GM18508 (cell line): ENCODE measurements at regions not wholly inside any gene's neighbourhood (a gene's known extent, or its start where the extent isn't known, plus 50 kb on each side); places are given as distances from the start of the nearest gene placed in this dataset.
"Not testable (repeated sequence)": the region's sequence is repeated elsewhere in the genome, so short reads cannot be mapped to it uniquely, and the experiment has no call there.

Experiments
- ATAC-seq: cut with Tn5 transposase; IDR thresholded peaks from one replicate; pipeline ENCODE4 v1.9.1; 2021; ENCODE audit warnings: moderate number of reproducible peaks; ENCODE audit not compliant: insufficient read depth, unreplicated experiment

GRCh38 chr6:138655828-138656227 lies 117.7 kb upstream of the CCDC28A start:
- no peak for ATAC-seq

GRCh38 chr6:138656364-138657064 lies 117.1 kb upstream of the CCDC28A start:
- no peak for ATAC-seq

GRCh38 chr6:138657065-138657425 lies 116.5 kb upstream of the CCDC28A start:
- ATAC-seq, result no peak

DNA sequence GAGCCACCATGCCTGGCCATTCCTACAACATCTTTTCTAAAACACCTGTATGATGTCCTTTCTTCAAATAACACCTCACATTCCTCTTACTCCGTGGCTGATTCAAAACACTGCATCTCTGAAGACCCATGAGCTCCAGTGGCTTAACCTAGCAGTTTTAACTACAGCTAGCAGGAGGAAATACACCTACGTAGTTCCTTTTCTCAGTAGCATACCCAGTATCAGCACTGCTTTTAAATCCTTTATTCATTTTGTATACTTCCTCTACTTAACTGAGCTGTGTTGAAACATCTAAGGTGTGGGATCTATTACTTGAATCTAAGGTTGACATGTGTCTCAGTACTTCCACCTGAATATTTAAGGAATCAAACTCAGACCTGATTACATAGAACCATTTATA lies 113.6 kb upstream of the CCDC28A start:
- no peak for ATAC-seq

DNA sequence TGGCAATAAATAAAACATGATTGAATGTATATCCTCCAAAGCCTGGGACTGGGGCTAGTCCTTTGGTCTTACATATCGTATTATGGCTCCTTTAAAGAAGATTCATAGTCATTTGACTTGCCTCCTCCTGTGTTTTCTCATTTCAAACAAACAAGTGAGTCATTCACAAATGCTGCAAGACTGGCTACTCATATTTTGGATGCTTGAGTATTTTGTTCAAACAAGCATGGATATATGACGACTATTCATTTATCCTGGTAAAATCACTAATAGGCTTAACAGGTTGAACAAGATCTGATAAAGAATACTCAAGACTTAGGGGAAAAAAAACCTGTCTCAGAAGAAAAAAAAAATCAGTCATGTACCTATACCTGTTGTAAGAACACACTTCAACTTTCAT lies 111.1 kb upstream of the CCDC28A start:
- no peak for ATAC-seq

DNA sequence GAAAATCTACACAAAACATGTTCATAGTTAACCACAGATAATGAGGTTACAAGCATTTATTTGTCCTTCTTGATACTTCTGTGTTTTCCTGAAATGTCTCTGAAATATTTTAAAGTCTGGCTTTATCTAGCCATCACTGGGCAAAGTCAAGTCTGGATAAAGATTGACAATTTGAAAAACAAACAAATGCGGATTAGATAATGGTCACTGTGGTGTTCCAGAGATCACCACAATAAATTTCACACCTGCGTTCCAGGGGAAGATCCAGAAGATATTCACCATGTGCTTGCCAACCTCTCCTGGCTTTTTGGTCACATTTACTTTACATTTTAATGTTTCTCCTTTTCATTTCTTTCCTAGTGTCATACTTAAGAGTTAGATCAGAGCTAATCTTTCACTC lies 109.7 kb upstream of the CCDC28A start:
- no peak for ATAC-seq

GRCh38 chr6:138664745-138665144 lies 108.8 kb upstream of the CCDC28A start:
- no peak for ATAC-seq

DNA sequence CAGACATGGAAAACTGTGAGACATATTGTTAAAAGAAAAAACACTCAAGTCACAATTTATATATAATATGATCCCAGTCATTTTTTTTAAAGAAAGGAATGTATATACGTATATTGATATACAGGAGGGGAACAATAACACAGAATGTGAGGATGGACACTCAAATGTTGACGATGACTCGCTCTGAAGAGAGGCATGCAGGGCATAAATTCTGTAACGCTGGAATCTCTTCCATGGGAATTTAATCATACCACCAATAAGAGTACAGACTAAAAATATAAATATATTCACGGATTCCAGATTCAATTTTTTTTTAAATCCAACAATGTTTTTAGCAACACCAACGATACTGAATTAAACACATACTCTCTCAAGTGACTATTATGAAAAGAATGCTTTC lies 106.9 kb upstream of the CCDC28A start:
- ATAC-seq, result no peak

- ATAC-seq, result no peak
Measured at GRCh38 chr6:138667408-138667807, 106.2 kb upstream of the CCDC28A start.

DNA sequence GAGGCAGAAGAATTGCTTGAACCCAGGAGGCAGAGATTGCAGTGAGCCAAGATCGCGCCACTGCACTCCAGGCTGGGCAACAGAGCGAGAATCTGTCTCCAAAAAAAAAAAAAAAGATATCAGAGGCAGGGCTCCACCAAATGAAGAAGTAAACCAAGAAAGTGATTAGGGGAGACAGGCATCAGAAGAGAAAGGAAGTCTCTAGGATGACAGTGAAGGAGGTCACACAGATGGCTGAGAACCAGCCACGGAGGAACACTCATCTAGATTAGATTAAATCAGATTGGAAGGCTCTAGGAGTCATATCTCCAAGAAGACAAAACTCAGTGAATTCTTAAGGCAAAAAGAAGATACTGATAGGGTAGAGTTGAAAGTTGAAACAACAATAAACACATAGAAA lies 102.2 kb upstream of the CCDC28A start:
- ATAC-seq, result no peak

DNA sequence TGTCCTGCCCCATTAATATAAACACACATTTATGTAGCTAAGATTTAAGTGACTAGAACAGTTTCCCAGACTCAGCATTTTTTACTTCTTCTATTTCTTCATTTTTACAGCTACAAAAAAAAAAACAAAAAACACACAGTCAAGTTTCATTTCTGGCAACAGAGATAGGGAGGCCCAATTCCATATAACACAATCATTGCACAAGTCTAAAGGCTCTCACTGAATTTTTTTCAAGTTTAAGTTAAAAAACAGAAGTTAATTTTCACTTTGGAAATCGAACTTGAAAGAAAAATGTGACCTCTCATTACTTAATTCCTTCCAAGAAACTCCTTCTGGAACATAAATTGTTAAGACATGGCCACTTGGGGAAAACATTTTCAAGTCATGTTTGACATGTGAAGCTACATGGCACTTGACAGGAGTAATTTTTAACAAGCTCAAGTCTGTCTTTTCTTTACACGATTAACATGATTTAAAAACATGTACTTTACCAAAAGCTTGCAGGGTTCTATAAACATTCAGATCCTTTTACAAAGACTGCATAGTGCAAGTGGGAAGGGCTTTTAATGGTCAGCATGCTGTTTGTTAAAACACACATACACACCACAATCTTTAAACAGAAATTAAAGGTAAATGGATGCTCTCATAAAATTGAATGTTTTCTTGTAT lies 100.1 kb upstream of the CCDC28A start:
- no peak for ATAC-seq

- not testable (repeated sequence) for ATAC-seq
Measured at GRCh38 chr6:138674444-138674843, 99.1 kb upstream of the CCDC28A start.

DNA sequence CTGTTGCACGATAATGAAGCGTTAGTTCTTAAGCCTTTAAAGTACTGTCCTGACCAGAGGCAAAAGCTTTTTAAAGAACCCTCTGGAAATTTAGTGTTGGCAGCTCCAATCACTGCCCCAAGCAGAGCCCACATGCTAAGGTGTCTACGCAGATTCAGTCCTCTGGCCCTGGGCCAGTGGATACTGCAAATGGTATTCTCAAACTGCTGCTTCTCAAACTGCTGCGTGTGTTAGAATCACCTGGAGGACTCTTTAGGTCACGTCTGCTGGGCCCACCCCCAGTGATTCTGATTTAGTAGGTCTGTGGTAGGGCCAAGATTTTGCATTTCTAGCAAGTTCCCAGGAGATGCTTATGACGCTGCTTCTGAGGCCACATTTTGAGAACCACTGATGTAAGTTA lies 96.0 kb upstream of the CCDC28A start:
- no peak for ATAC-seq

GRCh38 chr6:138678168-138678567 lies 95.4 kb upstream of the CCDC28A start:
- no peak for ATAC-seq

DNA sequence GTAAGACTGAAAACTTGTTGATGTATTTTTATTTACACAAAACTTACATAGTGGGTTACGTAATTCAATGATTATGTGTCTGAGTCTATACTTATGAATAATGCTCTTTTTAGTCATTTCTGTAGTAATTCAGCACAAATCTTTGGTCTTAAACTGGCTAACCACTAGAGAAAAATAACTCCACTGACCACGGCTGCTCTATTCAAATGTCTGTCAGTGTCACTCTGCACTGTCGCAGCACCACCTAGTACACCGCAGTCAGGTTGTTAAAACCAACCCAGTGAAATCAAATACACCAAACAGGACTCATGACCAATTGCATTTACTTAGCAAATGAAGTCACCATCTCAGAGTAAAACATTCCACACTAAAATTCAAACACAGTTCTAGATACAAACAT lies 93.5 kb upstream of the CCDC28A start:
- no peak for ATAC-seq

GRCh38 chr6:138681627-138682026 lies 91.9 kb upstream of the CCDC28A start:
- ATAC-seq, result no peak

- ATAC-seq, result no peak
Measured at GRCh38 chr6:138682704-138683527, 90.7 kb upstream of the CCDC28A start.

- no peak for ATAC-seq
Measured at GRCh38 chr6:138685257-138685656, 88.3 kb upstream of the CCDC28A start.

- ATAC-seq, result no peak
Measured at GRCh38 chr6:138685781-138686180, 87.8 kb upstream of the CCDC28A start.

- no peak for ATAC-seq
Measured at GRCh38 chr6:138688580-138688979, 85.0 kb upstream of the CCDC28A start.

DNA sequence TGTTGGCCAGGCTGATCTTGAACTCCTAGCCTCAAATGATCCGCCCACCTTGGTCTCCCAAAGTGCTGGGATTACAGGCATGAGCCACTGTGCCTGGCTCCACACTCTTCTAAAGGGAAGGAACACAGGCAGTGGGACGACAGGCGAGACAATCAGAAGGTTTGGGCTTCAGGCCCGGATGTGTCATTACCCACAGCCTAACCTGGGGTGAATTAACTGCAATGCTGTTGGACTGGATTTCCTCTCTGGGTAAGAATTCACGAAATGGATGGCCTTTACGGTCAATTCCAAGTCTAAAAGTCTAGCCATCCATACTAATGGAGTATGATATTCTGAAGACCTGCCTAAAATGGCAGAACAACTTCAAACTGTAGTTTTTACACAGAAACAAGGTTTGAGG lies 83.7 kb upstream of the CCDC28A start:
- ATAC-seq, result no peak
